ELR (cell line): ENCODE measurements at regions not wholly inside any gene's neighbourhood (a gene's known extent, or its start where the extent isn't known, plus 50 kb on each side); places are given as distances from the start of the nearest gene placed in this dataset.

ENCODE experiments used
- DNase-seq: peaks from one replicate; pipeline ENCODE4 v3.0.0-alpha.2; 2015; ENCODE audit warnings: low read depth

DNA sequence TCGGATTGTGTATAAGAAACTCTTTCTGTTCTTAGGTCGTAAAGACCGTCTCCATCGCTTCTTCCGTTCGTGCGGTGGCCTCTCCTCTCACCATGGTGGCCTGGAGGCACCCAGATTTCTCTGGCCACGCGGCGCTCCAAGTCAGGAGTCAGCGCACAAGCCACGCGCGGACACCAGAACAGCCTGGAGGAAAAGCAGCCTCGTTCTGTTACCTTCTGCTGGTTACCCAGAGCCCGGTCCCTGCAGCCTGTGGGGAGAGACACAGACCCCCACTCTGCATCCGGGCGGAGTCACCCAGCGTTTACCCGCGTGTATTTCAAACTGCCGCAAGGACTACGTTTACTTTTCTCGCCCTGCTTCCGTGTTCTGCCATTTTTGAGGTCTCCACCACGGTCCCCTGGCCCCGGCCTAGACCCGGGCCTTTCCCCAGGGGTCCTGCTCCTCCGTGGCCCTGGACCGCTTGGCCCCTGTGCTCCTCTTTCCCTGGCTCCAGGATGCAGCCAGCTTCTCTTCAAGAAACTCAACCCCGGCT, 776.1 kb downstream of the BRD1 start:
- DNase-seq: no peak

GRCh38 chr22:49049691-49050090, 778.0 kb downstream of the BRD1 start:
- DNase-seq: no peak

- DNase-seq: no peak
Measured at GRCh38 chr22:49048591-49048990, 779.1 kb downstream of the BRD1 start.

GRCh38 chr22:49047447-49047846, 780.2 kb downstream of the BRD1 start:
- DNase-seq: no peak

DNA sequence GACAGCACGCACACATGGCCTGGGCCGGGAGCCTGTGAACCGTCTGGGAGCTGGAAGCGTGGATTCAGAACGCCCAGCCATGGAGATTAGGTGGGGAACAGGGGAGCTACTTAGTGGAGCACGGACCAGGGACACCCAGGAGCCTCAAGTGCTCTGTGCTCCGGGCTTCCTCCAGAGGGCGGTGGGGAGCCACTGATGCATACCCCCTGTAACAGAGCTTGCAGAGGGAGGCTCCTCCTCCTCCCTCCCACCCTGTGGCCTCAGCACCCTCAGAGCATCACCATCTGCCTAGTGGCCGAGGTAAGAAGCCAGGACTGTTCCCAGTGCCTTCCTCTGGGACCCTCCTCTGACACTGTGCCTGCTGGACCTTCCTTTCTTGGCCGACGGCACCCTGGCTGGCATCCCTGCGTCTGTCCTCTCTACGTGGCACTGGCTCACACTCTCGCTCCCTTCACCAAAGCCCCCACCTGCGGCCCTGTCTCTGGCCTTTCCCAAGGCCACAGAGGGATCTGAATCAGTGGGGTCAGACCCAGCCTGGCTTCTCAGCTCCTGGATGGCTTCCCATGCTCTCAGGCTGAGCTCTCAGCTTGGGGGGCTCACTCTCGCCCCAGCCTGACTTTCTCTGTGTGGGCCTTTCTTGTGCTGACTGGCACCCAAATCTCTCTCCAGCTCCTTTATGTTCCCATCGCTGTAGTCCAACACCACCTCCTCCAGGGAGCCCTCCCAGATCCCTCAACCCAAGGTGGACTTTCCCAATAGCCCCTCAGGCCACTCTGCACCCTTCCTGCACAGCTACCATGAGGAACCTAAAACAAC, 780.9 kb downstream of the BRD1 start:
- DNase-seq: no peak

DNA sequence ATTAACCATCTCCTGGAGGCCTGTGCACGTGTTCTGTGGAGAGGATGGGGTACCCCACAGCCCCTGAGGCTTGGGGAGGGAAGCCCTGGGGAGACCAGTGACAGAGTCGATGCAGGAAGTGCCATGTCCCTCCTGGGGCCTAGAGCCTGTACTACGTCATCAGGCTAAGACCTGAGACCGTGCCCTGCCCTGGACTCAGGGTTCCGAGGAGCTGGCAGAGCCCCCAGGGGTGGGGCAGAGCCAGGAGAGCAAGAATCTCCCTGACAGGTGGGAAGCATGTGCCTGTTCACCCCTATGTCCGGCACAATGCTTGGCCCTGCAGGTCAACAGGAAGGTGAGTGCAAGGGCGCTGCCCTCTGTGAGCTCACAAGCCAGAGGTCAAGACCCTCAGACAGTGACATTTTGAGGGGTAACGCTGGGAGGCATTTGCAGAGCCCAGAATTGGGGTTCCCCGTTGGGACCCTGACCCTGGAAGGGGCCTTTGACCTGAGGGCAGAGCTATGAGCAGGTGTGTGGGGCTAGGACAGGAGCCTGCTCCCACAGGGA, 781.6 kb downstream of the BRD1 start:
- no peak for DNase-seq

DNA sequence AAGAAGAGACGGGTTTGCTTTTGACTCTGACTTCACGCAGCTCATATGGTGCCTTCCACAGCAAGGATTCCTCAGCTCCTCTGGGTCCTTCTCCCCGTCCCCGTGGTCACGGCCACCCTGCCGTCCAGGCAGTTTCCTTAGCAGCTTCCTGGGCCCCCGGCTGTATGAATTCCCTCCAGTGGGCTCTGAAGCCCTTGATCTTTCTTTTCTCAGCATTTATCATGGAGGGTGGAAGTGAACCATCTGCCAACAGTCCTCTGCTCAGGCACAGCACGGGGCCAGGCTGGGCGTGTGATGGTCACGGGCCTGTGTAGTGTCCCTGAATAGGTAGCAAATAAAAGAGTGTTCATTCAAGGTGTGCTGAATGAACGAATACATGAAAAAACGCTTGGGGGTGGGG, 782.4 kb downstream of the BRD1 start:
- no peak for DNase-seq

- no peak for DNase-seq
Measured at GRCh38 chr22:49044776-49045175, 782.9 kb downstream of the BRD1 start.

- no peak for DNase-seq
Measured at GRCh38 chr22:49044091-49044490, 783.6 kb downstream of the BRD1 start.

- no peak for DNase-seq
Measured at GRCh38 chr22:49042877-49043859, 784.5 kb downstream of the BRD1 start.

DNA sequence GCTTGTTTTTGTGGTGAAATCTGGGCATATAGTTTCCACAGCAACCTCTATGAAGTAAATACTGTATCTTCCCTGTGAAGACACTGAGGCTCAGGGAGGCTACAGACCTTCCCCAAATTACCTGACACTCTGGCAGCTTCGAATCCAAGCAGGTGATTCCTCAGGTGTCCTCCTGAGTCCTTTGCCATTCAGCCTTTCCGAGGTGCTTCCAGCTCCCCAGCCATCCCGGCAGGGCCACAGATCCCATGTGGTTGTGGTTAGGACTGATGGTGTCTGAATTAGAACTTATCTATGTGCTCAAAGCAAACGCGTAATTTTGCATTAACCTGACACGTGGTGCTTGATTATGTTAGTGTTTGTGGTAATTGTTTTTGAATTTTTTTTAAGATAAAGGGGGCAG, 785.6 kb downstream of the BRD1 start:
- no peak for DNase-seq

DNA sequence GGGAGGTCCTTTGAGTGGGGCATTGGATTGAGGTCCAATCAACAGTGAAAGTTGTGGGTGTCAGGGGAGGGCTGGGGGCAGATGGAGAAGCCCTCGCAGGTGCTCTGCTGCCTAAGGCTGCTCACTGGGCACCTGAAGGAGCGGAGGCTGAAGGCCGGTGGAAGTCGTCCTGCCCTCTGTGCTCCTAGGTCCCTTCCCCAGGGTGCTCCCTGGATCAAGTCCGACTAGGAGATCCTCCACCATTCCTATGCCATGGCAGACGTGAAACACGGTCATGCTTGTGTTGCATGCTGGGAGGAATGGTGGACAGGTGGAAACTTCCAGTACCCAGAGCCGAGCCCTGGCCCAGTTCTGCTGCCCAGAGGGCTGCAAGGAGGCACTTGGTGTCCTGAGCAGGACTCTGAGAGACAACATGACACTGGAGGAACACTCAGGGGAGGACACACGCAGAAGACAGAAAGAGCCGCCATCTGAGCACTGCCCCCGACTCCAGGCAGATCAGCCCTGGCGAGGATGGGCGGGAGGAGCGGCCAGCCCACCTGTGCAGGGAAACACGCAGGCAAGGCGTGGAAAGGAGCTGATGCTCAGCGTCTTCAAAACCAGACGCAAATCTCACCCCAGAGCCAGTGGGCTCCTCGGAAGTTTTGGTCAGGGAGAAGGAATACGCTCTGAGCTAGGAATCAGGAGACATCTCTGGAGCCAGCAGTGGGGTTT, 786.8 kb downstream of the BRD1 start:
- DNase-seq: no peak

- DNase-seq: no peak
Measured at GRCh38 chr22:49040111-49040510, 787.6 kb downstream of the BRD1 start.

GRCh38 chr22:49039625-49040024, 788.0 kb downstream of the BRD1 start:
- no peak for DNase-seq

DNA sequence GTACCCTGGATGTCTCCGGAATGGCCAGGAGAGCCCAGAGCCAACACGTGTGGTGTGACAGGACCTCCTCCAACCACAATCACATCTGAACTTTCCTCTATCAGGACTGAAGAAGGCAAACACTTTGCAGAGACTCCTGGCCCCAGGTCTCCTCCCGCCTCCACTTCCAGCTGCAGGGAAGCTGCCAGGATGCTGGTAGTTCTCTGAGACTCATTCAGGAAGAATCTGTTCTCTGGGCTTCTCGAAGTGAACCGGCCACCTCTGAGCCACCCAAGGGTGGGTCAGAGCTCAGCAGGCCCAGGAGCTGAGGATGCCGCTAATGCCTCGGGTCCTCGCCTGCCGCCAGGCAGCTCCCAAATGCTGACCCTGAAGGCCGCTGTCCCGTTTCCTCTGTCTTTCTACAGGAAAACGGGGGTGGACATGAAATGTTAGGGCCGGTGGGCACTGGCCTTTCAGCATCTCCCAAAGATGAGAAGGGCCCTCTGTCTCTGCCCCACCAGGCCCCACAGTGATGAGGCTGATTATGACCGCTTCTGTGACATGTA, 789.9 kb downstream of the BRD1 start:
- no peak for DNase-seq

DNA sequence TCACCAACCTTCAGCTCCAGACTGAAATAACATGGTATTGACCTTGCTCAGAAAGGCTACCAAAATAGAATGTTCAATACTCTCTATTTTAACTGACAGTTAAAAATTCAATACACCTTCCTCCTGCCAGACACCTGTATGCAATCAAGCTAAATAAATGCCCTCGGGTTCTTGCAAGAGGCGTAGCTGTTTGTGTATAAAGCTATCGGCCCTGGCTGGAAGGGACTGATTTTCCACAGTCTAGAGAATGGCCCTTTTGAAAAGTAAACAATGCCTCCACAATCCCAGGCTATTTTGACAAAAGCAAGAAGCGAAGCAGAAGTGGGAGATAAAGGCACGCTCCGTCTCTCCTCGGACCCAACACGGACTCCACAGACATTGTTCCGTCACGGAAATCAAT, 791.2 kb downstream of the BRD1 start:
- no peak for DNase-seq

DNA sequence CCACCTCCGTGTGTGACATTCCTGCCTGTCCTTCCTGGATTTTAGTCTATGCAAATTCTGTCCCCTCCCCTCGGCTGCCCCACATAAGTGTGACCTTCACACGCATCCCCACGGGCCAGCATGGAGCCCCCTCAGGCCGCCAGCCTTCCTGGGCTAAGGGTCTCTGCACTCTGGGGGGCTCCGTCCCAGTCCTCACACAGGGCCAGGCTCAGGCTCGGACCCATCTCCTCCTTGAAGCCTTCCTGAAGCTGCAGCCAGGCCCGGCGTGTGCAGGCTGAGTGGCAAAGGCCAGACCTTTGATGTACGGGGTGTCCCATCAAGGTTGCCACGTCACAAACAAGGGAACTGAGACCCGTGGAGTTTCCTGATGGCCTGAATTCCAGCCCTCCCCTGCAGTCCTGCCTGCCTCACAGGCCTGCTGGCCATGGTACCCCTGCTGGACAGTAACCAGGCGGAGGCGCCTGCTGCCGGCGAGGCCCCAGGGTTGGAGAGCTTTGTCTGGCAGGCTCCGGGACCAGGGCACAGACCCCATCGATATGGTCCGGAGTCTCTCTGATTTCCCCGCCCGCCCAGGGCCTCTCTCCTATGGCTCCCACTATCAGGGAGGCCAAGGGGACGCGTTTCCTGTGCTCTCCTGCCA, 791.7 kb downstream of the BRD1 start:
- no peak for DNase-seq

DNA sequence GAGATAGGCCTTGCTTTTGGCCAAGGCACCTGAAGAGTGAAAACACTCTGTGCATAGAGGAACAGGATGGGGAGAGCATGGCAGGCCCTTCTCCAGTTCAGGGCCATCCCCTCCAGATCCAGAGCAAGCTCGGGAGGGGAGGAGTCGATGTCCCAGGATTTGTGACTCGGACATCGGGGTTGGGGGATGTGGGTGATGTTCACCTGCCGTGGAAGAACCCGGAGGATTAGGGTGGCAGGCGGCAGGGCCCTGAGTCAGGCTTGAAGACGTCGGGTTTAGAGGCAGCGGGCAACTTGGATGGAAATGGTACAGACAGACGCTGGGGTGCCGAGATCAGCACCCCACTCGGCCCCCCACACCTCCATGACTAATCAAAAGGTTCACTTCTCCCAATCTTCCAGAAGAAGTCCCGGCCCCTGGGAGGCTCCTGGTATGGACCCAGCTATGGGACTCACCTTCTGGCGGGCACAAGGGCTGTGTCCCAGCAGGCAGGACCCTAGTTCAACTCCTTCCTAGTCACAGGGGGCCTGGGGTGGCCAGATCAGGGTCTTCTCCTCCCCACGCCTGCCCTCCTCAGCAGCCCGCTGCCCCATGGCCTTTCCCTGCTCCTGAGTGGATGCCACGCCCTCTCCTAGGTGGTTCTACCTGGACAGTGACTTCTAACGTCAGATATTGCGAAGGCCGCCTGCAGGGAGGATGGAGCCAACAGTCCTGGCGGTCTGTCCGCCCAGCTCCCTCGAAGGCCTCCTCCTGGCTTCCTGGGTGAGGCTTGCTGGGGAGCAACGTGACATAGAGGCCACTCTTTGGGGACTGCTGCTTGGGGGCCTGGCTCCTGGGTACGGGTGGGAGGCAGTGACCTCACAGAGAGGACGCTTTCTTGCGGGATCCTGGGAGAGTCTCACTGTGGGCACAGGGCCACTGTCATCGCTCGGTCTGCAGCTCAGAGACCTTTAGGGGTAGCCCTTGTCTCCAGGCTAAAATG, 792.5 kb downstream of the BRD1 start:
- DNase-seq: no peak

GRCh38 chr22:49033616-49034015, 794.1 kb downstream of the BRD1 start:
- no peak for DNase-seq

GRCh38 chr22:49032821-49033220, 794.9 kb downstream of the BRD1 start:
- DNase-seq: no peak
